Mucosa of descending colon (tissue), 3 donors: ENCODE measurements at regions not wholly inside any gene's neighbourhood (a gene's known extent, or its start where the extent isn't known, plus 50 kb on each side); places are given as distances from the start of the nearest gene placed in this dataset.

Experiments
- ATAC-seq: fragments of 200-7000 bp; cut with Tn5 transposase; one replicate; pipeline ENCODE4 v1.9.1; 2020; ENCODE audit warnings: mild to moderate bottlenecking, moderate library complexity
- DNase-seq, 3 donors: peaks; one replicate each; pipeline ENCODE4 v3.0.0-alpha.2; 2020
- H3K36me3 ChIP-seq: fragments of 200-600 bp; one replicate; pipeline ENCODE4 v1.8.0; 2021; ENCODE audit warnings: low read depth, mild to moderate bottlenecking
- H3K4me1 ChIP-seq: fragments of 200-600 bp; one replicate; pipeline ENCODE4 v1.8.0; 2021; ENCODE audit warnings: low read depth, mild to moderate bottlenecking
- H3K4me3 ChIP-seq: fragments of 200-600 bp; one replicate; pipeline ENCODE4 v1.8.0; 2021; ENCODE audit warnings: mild to moderate bottlenecking
- H3K9me3 ChIP-seq: fragments of 200-600 bp; one replicate; pipeline ENCODE4 v1.8.0; 2021; ENCODE audit warnings: mild to moderate bottlenecking
- CTCF ChIP-seq: fragments of 200-600 bp; IDR thresholded peaks from one replicate; pipeline ENCODE4 v1.8.0; 2022; ENCODE audit warnings: antibody characterized with exemption, mild to moderate bottlenecking
- intact Hi-C, 2 donors: fragments of 100-400 bp; cut with DNase I in 1 of 2; cut with micrococcal nuclease in 1 of 2; formaldehyde crosslinking; loops; one replicate each; pipeline versions ENCODE4 v1.11.0 to v1.11.1; 2022; cut with DNase I, micrococcal nuclease
- donor health status: DM: no; HTN: no; CAD: no; lungs with moderate emphysema.
- donor health status: DM: no; HTN: no; CAD: no.
- donor health status: DM: no; HTN: yes; CAD: no.

- intact Hi-C loops, result no loop called here
- TF ChIP-seq CTCF, result no peak
- DNase-seq (no peak), ATAC-seq (no peak)
- Histone ChIP-seq H3K4me3 (no peak overlapping the region), H3K4me1 (no peaks in the 10 kb centered on the region), H3K36me3 (no peaks in the 10 kb centered on the region), H3K9me3 (peaks cover 39% of the 10 kb centered on the region)
Measured at GRCh38 chr5:20300110-20300509, 312.1 kb upstream of the CDH18 start.

- no peak for TF ChIP-seq CTCF
- intact Hi-C loops, result no loop called here
- H3K4me3 ChIP-seq, result no peak overlapping the region
- H3K36me3 ChIP-seq, result no peaks in the 10 kb centered on the region
- peaks cover 42% of the 10 kb centered on the region for H3K9me3 ChIP-seq
- no peaks in the 10 kb centered on the region for H3K4me1 ChIP-seq
- no peak for ATAC-seq
- DNase-seq, result no peak
Measured at GRCh38 chr5:20294696-20295095, 306.7 kb upstream of the CDH18 start.

- TF ChIP-seq CTCF, result no peak
- intact Hi-C loops, result no loop called here
- no peak overlapping the region for H3K4me3 ChIP-seq
- no peak for DNase-seq
- H3K36me3 ChIP-seq, result no peaks in the 10 kb centered on the region
- no peak for ATAC-seq
- peaks cover 25% of the 10 kb centered on the region for H3K9me3 ChIP-seq
- no peaks in the 10 kb centered on the region for H3K4me1 ChIP-seq
Measured at GRCh38 chr5:20291766-20292165, 303.8 kb upstream of the CDH18 start.

- TF ChIP-seq CTCF, result no peak
- H3K9me3 ChIP-seq, result peaks cover 25% of the 10 kb centered on the region
- intact Hi-C loops, result no loop called here
- no peaks in the 10 kb centered on the region for H3K4me1 ChIP-seq
- ATAC-seq, result no peak
- no peaks in the 10 kb centered on the region for H3K36me3 ChIP-seq
- H3K4me3 ChIP-seq, result no peak overlapping the region
- no peak for DNase-seq
Measured at GRCh38 chr5:20287640-20288039, 299.6 kb upstream of the CDH18 start.

- no peak for DNase-seq
- peaks cover 26% of the 10 kb centered on the region for H3K9me3 ChIP-seq
- no peaks in the 10 kb centered on the region for H3K36me3 ChIP-seq
- TF ChIP-seq CTCF, result no peak
- no peaks in the 10 kb centered on the region for H3K4me1 ChIP-seq
- ATAC-seq, result no peak
- no peak overlapping the region for H3K4me3 ChIP-seq
- intact Hi-C loops, result no loop called here
Measured at GRCh38 chr5:20286512-20286911, 298.5 kb upstream of the CDH18 start.

- Histone ChIP-seq H3K36me3 (no peaks in the 10 kb centered on the region), H3K4me1 (no peaks in the 10 kb centered on the region), H3K9me3 (peaks cover 30% of the 10 kb centered on the region), H3K4me3 (no peak overlapping the region)
- no peak for TF ChIP-seq CTCF
- no peak for DNase-seq
- intact Hi-C loops, result no loop called here
- ATAC-seq, result no peak
Measured at GRCh38 chr5:20276959-20277263, 288.9 kb upstream of the CDH18 start.
